OCI-LY1 (cell line): ENCODE measurements at regions not wholly inside any gene's neighbourhood (a gene's known extent, or its start where the extent isn't known, plus 50 kb on each side); places are given as distances from the start of the nearest gene placed in this dataset.

Source experiments
- H2AFZ ChIP-seq: fragments of 200-600 bp; sonication (generic), shearing (Covaris generic); 2 replicates; pipeline ENCODE4 v1.6.0; 2014; ENCODE audit warnings: antibody characterized with exemption, mild to moderate bottlenecking, low read length
- H3F3A ChIP-seq: fragments of 200-600 bp; sonication (generic), shearing (Covaris generic); 2 replicates; pipeline ENCODE4 v1.6.0; 2014; ENCODE audit warnings: mild to moderate bottlenecking, antibody characterized with exemption, low read length, moderate library complexity; ENCODE audit not compliant: insufficient read depth
- H3K27ac ChIP-seq: fragments of 200-600 bp; sonication (generic); 2 replicates; pipeline ENCODE4 v1.5.1; 2014; ENCODE audit warnings: low read length, mixed run types, mild to moderate bottlenecking, low read depth; ENCODE audit not compliant: poor library complexity, severe bottlenecking
- H3K27me3 ChIP-seq: fragments of 200-600 bp; sonication (generic); 2 replicates; pipeline ENCODE4 v1.6.0; 2014; ENCODE audit warnings: antibody characterized with exemption, mild to moderate bottlenecking, low read length, moderate library complexity; ENCODE audit not compliant: insufficient read depth
- H3K36me3 ChIP-seq: fragments of 200-600 bp; sonication (generic); 2 replicates; pipeline ENCODE4 v1.6.1; 2014; ENCODE audit warnings: mild to moderate bottlenecking, antibody characterized with exemption, low read length, moderate library complexity, mixed read lengths; ENCODE audit not compliant: insufficient read depth
- H3K4me1 ChIP-seq: fragments of 200-600 bp; sonication (generic); 2 replicates; pipeline ENCODE4 v1.5.1; 2014; ENCODE audit warnings: mild to moderate bottlenecking, low read length, moderate library complexity; ENCODE audit not compliant: insufficient read depth, severe bottlenecking
- H3K4me2 ChIP-seq: fragments of 200-600 bp; sonication (generic), shearing (Covaris generic); 2 replicates; pipeline ENCODE4 v1.6.1; 2014; ENCODE audit warnings: low read length
- H3K4me3 ChIP-seq: fragments of 200-600 bp; sonication (generic); 2 replicates; pipeline ENCODE4 v1.5.1; 2014; ENCODE audit warnings: low read length, low read depth, mild to moderate bottlenecking, mixed read lengths; ENCODE audit not compliant: poor library complexity, severe bottlenecking
- H3K79me2 ChIP-seq: fragments of 200-600 bp; shearing (Covaris generic); 2 replicates; pipeline ENCODE4 v1.6.1; 2016; ENCODE audit warnings: mixed run types, low read length, mixed read lengths; ENCODE audit not compliant: insufficient read depth
- H3K9ac ChIP-seq: fragments of 200-600 bp; sonication (generic), shearing (Covaris generic); 2 replicates; pipeline ENCODE4 v1.6.1; 2014; ENCODE audit warnings: mild to moderate bottlenecking, low read length, mixed read lengths
- H3K9me2 ChIP-seq: fragments of 200-600 bp; sonication (generic), shearing (Covaris generic); 2 replicates; pipeline ENCODE4 v1.6.1; 2014; ENCODE audit warnings: low read depth, mild to moderate bottlenecking, low read length, mixed read lengths
- H3K9me3 ChIP-seq: fragments of 200-600 bp; shearing (Covaris generic); 2 replicates; pipeline ENCODE4 v1.6.1; 2014; ENCODE audit warnings: low read length, mixed read lengths
- H4K20me1 ChIP-seq: fragments of 200-600 bp; sonication (generic), shearing (Covaris generic); 2 replicates; pipeline ENCODE4 v1.6.0; 2016; ENCODE audit warnings: mild to moderate bottlenecking, low read length; ENCODE audit not compliant: insufficient read depth
- EZH2 ChIP-seq: fragments of 200-600 bp; sonication (generic), shearing (Covaris generic); IDR thresholded peaks from 2 replicates; pipeline ENCODE4 v1.8.0; 2017; ENCODE audit warnings: borderline replicate concordance, mixed run types, mild to moderate bottlenecking, antibody characterized with exemption, low read length, moderate library complexity, mixed read lengths
- TF ChIP-seq, protein P1 (sequence below): fragments of 200-600 bp; sonication (generic), shearing (Covaris generic); IDR thresholded peaks from 2 replicates; pipeline ENCODE4 v1.5.1; 2017; ENCODE audit warnings: mild to moderate bottlenecking, antibody characterized with exemption, low read length, moderate library complexity, mixed read lengths

DNA sequence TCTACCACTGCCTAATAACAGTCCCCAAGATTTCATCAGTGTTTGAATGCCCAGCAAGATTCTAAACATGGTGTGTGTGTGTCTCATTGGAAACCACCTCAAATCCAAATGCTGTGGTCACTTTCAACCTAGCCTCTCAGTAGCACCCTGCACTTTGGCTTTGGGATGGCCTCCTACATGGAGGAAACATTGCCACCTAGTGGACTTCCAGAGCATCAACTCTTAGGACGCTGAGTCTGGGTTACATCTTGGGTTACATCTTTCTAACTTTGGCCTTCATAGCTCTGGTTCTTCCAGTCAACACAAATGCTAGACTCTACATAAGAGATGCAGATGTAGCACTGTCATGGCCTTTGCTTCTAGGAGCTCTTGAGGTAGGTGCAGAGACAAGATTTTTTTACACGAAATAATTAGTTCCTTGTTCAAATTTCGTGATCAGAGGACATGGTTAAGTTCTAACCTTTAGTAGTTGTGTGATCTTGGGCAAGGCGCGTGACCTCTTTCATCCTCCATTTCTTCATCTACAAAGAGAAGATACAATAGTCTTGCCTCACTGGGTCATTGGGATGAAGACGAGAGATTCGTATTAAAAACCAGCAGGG is 113.5 kb upstream of the VASH1 start:
- Histone ChIP-seq H2AFZ (no peak overlapping the region), H4K20me1 (no peaks in the 10 kb centered on the region), H3K4me2 (no peak overlapping the region), H3K36me3 (no peaks in the 10 kb centered on the region), H3K27ac (no peak overlapping the region), H3K27me3 (no peaks in the 10 kb centered on the region), H3F3A (no peaks in the 10 kb centered on the region), H3K9ac (no peak overlapping the region), H3K9me2 (no peaks in the 10 kb centered on the region), H3K4me3 (no peak overlapping the region), H3K9me3 (no peaks in the 10 kb centered on the region), H3K4me1 (no peaks in the 10 kb centered on the region), H3K79me2 (no peaks in the 10 kb centered on the region)
- TF ChIP-seq, protein P1, sequence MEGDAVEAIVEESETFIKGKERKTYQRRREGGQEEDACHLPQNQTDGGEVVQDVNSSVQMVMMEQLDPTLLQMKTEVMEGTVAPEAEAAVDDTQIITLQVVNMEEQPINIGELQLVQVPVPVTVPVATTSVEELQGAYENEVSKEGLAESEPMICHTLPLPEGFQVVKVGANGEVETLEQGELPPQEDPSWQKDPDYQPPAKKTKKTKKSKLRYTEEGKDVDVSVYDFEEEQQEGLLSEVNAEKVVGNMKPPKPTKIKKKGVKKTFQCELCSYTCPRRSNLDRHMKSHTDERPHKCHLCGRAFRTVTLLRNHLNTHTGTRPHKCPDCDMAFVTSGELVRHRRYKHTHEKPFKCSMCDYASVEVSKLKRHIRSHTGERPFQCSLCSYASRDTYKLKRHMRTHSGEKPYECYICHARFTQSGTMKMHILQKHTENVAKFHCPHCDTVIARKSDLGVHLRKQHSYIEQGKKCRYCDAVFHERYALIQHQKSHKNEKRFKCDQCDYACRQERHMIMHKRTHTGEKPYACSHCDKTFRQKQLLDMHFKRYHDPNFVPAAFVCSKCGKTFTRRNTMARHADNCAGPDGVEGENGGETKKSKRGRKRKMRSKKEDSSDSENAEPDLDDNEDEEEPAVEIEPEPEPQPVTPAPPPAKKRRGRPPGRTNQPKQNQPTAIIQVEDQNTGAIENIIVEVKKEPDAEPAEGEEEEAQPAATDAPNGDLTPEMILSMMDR = peak; percentile 82
- no peak for TF ChIP-seq EZH2

DNA sequence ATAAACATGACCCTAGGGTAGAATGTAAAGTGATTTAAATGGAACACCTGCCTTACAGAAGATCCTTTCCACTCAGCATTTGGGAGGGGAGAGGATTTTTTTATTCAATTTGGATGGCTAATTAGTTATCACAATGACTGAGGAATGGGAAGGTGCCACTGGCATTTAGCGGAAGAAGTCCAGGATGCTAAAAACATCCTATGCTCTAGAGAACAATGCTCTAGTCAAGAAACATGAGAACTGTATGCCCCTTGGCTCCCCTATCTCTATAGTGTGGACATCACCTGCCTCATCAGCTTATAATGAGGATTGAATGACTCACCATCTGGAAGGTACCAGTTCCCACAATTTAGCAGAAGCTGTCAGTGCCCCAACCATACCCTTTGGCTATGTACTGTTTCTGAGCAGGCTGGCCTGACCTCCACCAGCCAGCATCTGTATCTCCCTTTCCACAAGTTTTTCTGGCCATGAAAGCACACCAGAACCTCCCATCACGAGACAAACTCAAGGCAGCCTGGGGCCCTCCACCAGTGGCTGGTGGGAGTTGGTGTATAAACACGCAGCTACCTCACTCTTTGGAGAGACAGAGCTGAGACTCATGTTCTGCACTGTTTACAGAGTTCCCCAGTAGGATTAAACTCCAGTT is 109.7 kb upstream of the VASH1 start:
- Histone ChIP-seq H3K4me1 (no peaks in the 10 kb centered on the region), H3K27me3 (no peaks in the 10 kb centered on the region)

DNA sequence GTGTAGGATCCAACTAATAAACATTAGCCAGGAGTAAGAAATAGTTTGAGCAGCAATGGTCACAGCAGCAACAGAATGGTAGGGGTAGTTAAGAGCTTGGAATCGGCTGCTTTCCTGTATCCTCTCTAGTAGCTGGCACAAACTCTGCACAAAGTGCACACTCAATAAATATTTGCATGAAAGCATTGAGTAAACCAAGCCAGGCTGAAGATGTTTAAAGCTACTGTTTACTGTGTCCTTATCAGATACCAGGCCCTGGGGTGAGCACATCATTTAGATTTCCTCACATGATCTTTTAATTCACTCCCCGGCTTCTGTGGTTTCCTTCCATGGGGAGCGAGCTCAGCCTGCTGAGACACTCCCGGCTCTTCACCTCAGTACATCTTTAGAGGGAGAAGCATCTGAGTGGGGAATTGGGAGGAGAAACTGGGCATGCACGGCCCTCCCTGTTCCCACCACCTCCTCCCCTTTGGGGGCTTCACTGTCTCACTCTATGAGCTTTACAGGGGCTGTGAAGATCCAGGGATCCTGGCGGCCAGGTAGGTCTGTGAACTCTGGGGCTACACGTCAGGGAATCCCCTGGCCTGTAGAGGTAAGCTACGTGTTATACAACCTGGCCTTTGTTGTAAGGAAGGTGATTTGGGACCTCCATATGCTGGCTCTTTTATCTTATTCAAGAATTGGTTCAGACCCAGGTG is 107.2 kb upstream of the VASH1 start:
- Histone ChIP-seq H3F3A (no peaks in the 10 kb centered on the region), H3K27ac (no peak overlapping the region), H3K9me2 (no peaks in the 10 kb centered on the region), H3K9ac (no peak overlapping the region), H3K79me2 (no peaks in the 10 kb centered on the region), H3K9me3 (0 out of 2 replicates have a peak, but pooled peaks cover under 1% of the 10 kb centered on the region), H3K4me1 (no peaks in the 10 kb centered on the region), H4K20me1 (no peaks in the 10 kb centered on the region), H2AFZ (no peak overlapping the region), H3K4me3 (no peak overlapping the region), H3K36me3 (no peaks in the 10 kb centered on the region), H3K27me3 (no peaks in the 10 kb centered on the region), H3K4me2 (no peak overlapping the region)
- no peak for TF ChIP-seq EZH2
- TF ChIP-seq, protein P1 = no peak

More for the DNA sequence above, 109.7 kb upstream of the VASH1 start:
- Histone ChIP-seq H4K20me1 (no peaks in the 10 kb centered on the region), H3K36me3 (no peaks in the 10 kb centered on the region), H3K27ac (no peak overlapping the region), H3K79me2 (no peaks in the 10 kb centered on the region), H3F3A (no peaks in the 10 kb centered on the region), H3K9me3 (no peaks in the 10 kb centered on the region), H2AFZ (no peak overlapping the region), H3K4me2 (no peak overlapping the region), H3K9me2 (no peaks in the 10 kb centered on the region), H3K4me3 (no peak overlapping the region), H3K9ac (no peak overlapping the region)
- TF ChIP-seq, protein P1 = no peak
- no peak for TF ChIP-seq EZH2
